ENCODE measurements at regions not wholly inside any gene's neighbourhood (a gene's known extent, or its start where the extent isn't known, plus 50 kb on each side); places are given as distances from the start of the nearest gene placed in this dataset.

DNA sequence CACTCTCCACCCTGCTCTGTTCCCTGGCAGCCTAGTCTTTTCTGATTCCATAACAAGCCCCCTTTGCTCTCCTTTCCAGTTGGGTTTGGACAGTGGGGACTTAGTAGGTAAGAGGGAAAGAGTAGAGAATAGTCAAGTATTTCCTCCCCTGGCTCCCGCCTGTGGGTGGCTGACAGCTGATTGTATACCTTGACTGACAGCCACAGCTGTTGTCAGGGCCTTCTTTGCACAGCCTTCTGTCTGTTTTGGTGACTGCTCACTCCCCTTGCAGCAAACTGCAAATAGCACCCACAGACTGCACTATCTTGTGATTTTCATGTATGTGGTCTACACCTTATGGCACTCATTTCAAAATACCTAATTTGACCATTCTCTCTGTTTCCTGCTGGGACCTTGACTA is 486.3 kb downstream of the ACTR3B start:
- TF ChIP-seq POLR2AphosphoS5 (IDR thresholded peaks at IDR 0.05) (no peak), POLR2A (IDR thresholded peaks at IDR 0.05) (no peak)
- TF ChIP-seq, protein P1, sequence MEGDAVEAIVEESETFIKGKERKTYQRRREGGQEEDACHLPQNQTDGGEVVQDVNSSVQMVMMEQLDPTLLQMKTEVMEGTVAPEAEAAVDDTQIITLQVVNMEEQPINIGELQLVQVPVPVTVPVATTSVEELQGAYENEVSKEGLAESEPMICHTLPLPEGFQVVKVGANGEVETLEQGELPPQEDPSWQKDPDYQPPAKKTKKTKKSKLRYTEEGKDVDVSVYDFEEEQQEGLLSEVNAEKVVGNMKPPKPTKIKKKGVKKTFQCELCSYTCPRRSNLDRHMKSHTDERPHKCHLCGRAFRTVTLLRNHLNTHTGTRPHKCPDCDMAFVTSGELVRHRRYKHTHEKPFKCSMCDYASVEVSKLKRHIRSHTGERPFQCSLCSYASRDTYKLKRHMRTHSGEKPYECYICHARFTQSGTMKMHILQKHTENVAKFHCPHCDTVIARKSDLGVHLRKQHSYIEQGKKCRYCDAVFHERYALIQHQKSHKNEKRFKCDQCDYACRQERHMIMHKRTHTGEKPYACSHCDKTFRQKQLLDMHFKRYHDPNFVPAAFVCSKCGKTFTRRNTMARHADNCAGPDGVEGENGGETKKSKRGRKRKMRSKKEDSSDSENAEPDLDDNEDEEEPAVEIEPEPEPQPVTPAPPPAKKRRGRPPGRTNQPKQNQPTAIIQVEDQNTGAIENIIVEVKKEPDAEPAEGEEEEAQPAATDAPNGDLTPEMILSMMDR (IDR thresholded peaks at IDR 0.05 in 8 of 11, conservative IDR thresholded peaks at IDR 0.05 in 3 of 11), result no peak

All from spleen (tissue), 7 donors.